Neural progenitor cell (in vitro differentiated cells): ENCODE measurements at regions not wholly inside any gene's neighbourhood (a gene's known extent, or its start where the extent isn't known, plus 50 kb on each side); places are given as distances from the start of the nearest gene placed in this dataset.

Experiments
- EZH2 ChIP-seq: fragments of 200-600 bp; sonication (generic); IDR thresholded peaks from 2 replicates; pipeline ENCODE4 v1.6.1; 2017; ENCODE audit warnings: antibody characterized with exemption, mild to moderate bottlenecking, moderate library complexity
- TF ChIP-seq, protein P1 (sequence below): fragments of 200-600 bp; sonication (generic); IDR thresholded peaks from 2 replicates; pipeline ENCODE4 v1.5.1; 2017; ENCODE audit warnings: antibody characterized with exemption, mild to moderate bottlenecking

DNA sequence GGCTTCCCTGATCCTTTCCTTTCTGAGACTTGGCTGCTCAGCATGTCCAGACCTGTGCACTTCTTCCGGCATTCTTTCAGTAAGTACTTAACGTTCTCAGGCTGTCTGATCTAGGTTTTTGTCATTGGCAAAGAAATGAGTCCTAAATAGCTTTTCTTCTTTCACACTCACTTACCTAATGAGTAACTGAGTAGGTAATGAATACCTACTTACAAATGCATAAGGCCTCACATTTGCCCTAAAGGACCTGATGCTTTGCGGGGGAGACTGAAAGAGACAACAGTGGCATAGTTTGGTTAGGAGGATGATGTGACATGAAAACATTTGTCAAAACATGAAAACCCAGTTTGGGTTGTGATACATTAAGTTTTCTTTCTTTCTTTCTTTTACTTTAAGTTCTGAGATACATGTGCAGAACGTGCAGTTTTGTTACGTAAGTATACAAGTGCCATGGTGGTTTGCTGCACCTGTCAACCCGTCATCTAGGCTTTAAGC lies 516.7 kb upstream of the CFAP20DC start:
- TF ChIP-seq, protein P1, sequence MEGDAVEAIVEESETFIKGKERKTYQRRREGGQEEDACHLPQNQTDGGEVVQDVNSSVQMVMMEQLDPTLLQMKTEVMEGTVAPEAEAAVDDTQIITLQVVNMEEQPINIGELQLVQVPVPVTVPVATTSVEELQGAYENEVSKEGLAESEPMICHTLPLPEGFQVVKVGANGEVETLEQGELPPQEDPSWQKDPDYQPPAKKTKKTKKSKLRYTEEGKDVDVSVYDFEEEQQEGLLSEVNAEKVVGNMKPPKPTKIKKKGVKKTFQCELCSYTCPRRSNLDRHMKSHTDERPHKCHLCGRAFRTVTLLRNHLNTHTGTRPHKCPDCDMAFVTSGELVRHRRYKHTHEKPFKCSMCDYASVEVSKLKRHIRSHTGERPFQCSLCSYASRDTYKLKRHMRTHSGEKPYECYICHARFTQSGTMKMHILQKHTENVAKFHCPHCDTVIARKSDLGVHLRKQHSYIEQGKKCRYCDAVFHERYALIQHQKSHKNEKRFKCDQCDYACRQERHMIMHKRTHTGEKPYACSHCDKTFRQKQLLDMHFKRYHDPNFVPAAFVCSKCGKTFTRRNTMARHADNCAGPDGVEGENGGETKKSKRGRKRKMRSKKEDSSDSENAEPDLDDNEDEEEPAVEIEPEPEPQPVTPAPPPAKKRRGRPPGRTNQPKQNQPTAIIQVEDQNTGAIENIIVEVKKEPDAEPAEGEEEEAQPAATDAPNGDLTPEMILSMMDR = no peak
- no peak for TF ChIP-seq EZH2
